Naive thymus-derived CD8-positive, alpha-beta T cell (primary cell): ENCODE measurements at regions not wholly inside any gene's neighbourhood (a gene's known extent, or its start where the extent isn't known, plus 50 kb on each side); places are given as distances from the start of the nearest gene placed in this dataset.

Source experiments
- ATAC-seq, 2 donors: fragments of 150-1000 bp; cut with Tn5 transposase in 1 of 2; sonication (Bioruptor Pico), chemical (Tn5 transposase) in 1 of 2; 1 replicate in 1 of 2; 2 replicates in 1 of 2; pipeline ENCODE4 v1.10.0; 2021; ENCODE audit warnings: mild to moderate bottlenecking in 2 of 2, moderate library complexity in 2 of 2
- POLR2A ChIA-PET: fragments of 350-600 bp; sonication (Branson Sonifier 250); formaldehyde crosslinking; loops from one replicate; lab custom pipeline; 2021; ENCODE audit warnings: antibody characterized with exemption; lab: Charles Lee
- DNase-seq, 10 donors: peaks; one replicate each; pipeline versions ENCODE4 v3.0.0 to v3.0.0-alpha.2; 2020 to 2022
- H3K27ac Mint-ChIP-seq, 10 donors: one replicate each; pipeline ENCODE4 v1.8.0; 2020 to 2022; ENCODE audit warnings: mild to moderate bottlenecking in 10 of 10, mixed read lengths in 10 of 10, moderate library complexity in 4 of 10, inconsistent platforms in 1 of 10
- H3K27me3 Mint-ChIP-seq, 5 donors: one replicate each; pipeline ENCODE4 v1.8.0; 2021 to 2022; ENCODE audit warnings: mixed read lengths in 5 of 5
- H3K36me3 Mint-ChIP-seq, 3 donors: one replicate each; pipeline ENCODE4 v1.8.0; 2020 to 2022; ENCODE audit warnings: mixed read lengths in 3 of 3, mild to moderate bottlenecking in 2 of 3, inconsistent platforms in 1 of 3
- H3K4me1 Mint-ChIP-seq, 4 donors: one replicate each; pipeline ENCODE4 v1.8.0; 2021 to 2022; ENCODE audit warnings: mixed read lengths in 4 of 4
- H3K4me3 Mint-ChIP-seq, 10 donors: one replicate each; pipeline ENCODE4 v1.8.0; 2020 to 2022; ENCODE audit warnings: mild to moderate bottlenecking in 10 of 10, mixed read lengths in 10 of 10, moderate library complexity in 6 of 10, inconsistent platforms in 1 of 10
- H3K9me3 Mint-ChIP-seq, 9 donors: one replicate each; pipeline ENCODE4 v1.8.0; 2020 to 2022; ENCODE audit warnings: mixed read lengths in 9 of 9, mild to moderate bottlenecking in 3 of 9, inconsistent platforms in 1 of 9, moderate library complexity in 1 of 9

DNA sequence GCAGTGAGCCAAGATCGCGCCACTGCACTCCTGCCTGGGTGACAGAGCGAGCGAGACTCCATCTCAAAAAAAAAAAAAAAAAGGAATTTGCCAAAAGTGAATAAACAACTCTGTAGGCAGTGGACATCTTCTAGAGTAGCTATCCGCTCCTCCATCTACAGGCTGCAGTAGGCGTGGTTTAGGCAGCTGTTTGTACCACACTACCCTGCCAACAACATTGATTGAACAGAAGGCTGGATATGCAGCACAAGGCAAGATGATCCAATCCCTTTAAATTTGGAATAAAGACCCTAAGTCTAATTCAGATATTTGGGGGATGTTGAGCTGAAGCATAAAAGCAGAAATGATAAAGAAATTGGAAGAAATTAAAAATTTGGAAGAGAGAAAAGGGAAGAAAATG lies 141.6 kb downstream of the TES start:
- DNase-seq (no peak), ATAC-seq (no peak)
- peaks cover 0 to 3% (median 0%) of the 10 kb centered on the region in 9 donors for H3K9me3 Mint-ChIP-seq
- peaks cover 4 to 11% (median 9%) of the 10 kb centered on the region in 5 donors for H3K27me3 Mint-ChIP-seq
- POLR2A ChIA-PET: no interaction called here
- H3K27ac Mint-ChIP-seq: no peak overlapping the region
- peaks cover 0 to 5% (median 0%) of the 10 kb centered on the region in 3 donors for H3K36me3 Mint-ChIP-seq
- H3K4me1 Mint-ChIP-seq: no peaks in the 10 kb centered on the region
- no peak overlapping the region for H3K4me3 Mint-ChIP-seq

DNA sequence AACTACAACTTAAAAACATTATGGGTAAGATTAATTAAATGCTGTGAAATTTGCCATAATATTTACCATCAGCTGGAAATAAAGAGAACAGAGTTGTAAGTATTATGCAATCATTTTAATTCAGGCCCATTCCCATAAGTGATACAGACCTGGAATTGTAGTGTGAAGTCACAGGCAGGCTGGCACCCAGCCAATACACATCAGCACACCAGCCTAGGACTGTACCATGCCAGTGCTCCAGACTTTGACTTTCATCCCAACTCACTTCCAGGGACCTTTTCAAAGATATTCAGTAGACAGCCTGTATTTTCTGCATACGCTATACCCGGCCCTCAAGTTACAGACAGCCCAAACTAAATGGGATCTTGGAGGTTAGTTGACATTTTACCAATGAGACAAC lies 143.3 kb downstream of the TES start:
- peaks cover 0 to 5% (median 0%) of the 10 kb centered on the region in 3 donors for H3K36me3 Mint-ChIP-seq
- peaks cover 5 to 9% (median 8%) of the 10 kb centered on the region in 5 donors for H3K27me3 Mint-ChIP-seq
- DNase-seq (no peak), ATAC-seq (no peak)
- POLR2A ChIA-PET: no interaction called here
- H3K4me1 Mint-ChIP-seq: no peaks in the 10 kb centered on the region
- no peak overlapping the region for H3K4me3 Mint-ChIP-seq
- H3K9me3 Mint-ChIP-seq: no peaks in the 10 kb centered on the region
- no peak overlapping the region for H3K27ac Mint-ChIP-seq

DNA sequence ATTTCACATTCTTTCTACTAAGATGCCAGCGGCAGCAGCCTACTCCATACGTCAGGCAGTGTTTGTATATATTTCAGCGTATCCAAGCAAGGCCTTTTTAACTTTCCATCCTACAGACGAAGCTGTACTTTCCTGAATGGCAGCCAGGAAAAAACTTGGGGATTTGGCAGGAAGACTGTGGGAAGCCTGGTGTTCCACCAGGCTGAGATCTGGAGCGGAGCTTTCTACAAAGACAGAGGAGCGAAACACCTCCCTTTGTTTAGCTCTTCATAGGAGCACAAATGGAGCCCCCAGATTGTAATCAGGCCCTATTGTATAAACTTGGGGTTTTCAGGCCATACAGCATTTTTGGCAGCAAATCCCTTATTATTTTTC lies 143.8 kb downstream of the TES start:
- H3K9me3 Mint-ChIP-seq: no peaks in the 10 kb centered on the region

DNA sequence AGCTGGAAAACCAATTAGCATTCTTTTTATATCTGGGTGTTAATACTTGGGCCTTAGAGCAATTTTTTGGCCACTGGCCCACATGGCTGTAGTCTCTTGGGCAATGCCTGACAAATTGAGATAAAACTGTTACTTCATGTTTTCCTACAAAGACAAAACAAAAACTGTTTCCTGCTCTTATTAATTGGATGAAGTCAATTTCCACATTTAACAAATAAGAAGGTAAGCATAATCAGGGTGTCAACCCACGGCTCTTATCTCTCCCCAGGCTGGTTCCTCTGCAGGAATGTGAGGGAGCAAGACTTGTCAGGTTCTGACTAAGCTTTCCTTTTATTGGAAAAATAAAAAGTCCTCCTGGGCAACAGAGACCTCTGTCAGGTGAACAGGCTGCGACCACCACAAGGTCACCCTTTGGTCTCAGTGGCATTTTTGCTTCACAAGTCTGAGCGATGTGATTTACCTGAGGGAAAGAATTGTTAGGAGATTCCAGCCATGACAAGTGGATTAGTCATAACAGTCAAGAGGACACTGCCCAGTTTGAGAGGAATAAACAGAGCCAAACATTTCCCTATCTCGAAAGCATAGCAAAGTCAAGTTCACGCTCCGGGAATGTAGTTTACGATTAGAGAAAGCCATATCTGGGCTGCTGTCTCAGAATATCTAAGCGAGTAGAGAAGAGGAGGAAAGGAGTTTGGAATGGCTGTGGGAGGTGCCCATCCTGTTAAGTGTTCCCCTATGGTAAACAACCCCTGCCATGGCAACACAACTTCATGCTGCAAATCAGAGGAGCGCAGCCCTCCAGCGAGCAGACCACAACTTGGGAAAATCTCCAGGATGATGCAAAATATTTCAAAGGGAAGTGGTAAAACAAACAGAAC lies 144.4 kb downstream of the TES start:
- POLR2A ChIA-PET: no interaction called here
- no peak for DNase-seq
- no peak overlapping the region for H3K4me3 Mint-ChIP-seq
- no peaks in the 10 kb centered on the region for H3K36me3 Mint-ChIP-seq
- H3K9me3 Mint-ChIP-seq: no peaks in the 10 kb centered on the region
- H3K4me1 Mint-ChIP-seq: no peaks in the 10 kb centered on the region
- no peak overlapping the region for H3K27ac Mint-ChIP-seq
- no peak for ATAC-seq
- H3K27me3 Mint-ChIP-seq: peaks cover 0 to 7% (median 4%) of the 10 kb centered on the region in 5 donors

More for the DNA sequence above, 143.8 kb downstream of the TES start:
- peaks cover 2 to 9% (median 4%) of the 10 kb centered on the region in 5 donors for H3K27me3 Mint-ChIP-seq
- no peak for ATAC-seq
- DNase-seq: no peak
- peak overlapping the region in 1 of 10 donors; percentile 29 for H3K27ac Mint-ChIP-seq
- no peaks in the 10 kb centered on the region for H3K4me1 Mint-ChIP-seq
- H3K4me3 Mint-ChIP-seq: no peak overlapping the region
- H3K36me3 Mint-ChIP-seq: peaks cover 0 to under 1% (median 0%) of the 10 kb centered on the region in 3 donors
- POLR2A ChIA-PET: no interaction called here

DNA sequence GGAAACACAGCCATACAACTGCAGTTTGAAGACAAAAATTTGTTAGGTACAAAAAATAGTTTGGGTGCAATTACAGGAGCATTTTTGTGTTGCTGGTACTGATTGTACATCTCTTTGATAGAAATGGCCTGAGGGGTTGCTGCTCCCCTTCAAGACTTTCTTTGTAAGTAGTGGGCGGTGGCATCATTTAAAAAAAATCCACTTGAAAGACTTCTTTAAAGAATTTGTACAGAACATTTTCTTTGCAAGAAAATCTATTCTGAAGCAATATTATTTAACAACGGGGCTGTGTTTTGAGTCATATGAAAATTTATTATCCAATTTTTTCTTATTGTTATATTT lies 144.1 kb upstream of the CAV2 start:
- Mint-ChIP-seq H3K27me3 (peaks cover 0 to 7% (median 4%) of the 10 kb centered on the region in 5 donors), H3K4me3 (no peak overlapping the region), H3K27ac (no peak overlapping the region), H3K9me3 (no peaks in the 10 kb centered on the region), H3K4me1 (no peaks in the 10 kb centered on the region), H3K36me3 (no peaks in the 10 kb centered on the region)
- no peak for ATAC-seq
- POLR2A ChIA-PET: no interaction called here
- no peak for DNase-seq

DNA sequence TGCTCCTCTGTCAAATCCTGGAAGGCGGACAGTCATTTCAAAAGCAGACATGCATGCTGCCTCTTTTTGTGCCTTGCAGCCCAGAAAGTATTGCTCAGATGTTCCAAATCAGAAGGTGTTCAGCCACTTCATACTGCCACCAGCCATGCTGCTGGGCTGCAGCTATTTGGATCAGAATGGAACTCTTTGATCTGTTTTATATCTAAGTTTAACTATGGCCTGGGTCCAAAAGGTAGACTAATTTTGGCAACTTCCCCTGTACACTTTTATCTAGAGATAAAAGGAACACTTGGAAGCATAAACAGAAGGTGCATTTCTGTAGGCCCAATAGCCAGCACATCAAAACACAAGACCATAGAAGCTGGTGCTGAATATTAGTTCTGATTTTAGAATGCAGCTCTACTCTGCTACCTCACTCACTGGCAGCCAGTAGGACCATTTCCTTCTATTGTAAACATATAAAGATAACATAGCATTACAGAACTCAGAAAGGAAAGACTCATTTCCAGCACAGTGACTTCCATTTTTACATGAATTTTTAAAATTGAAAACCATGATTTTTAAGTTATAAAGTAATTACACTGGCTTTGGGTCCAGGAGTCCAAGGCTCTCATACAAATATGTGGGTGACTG lies 143.1 kb upstream of the CAV2 start:
- no peaks in the 10 kb centered on the region for H3K4me1 Mint-ChIP-seq

DNA sequence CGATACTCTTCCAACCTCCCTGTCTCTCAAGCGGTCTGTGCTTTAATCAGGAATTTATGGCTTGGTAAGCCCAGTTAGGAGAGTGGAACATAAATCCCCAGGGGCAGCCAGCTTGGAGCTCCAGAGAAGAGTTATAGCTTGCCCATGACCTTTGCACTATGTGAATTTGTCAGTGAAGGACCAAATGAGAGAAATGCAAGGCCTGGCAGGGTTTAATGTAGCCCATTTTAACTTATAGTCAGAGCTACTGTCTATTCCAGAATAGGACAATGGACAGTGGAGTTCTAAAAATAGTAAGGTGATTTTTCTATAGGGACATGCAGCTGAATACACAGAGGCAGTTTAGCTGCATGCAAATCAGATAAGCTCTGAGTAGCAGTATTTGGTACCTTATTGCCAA lies 142.6 kb upstream of the CAV2 start:
- no peak overlapping the region for H3K27ac Mint-ChIP-seq
- no peak overlapping the region for H3K4me3 Mint-ChIP-seq
- peaks cover 0 to 6% (median 5%) of the 10 kb centered on the region in 5 donors for H3K27me3 Mint-ChIP-seq
- DNase-seq: no peak
- no peaks in the 10 kb centered on the region for H3K4me1 Mint-ChIP-seq
- H3K36me3 Mint-ChIP-seq: no peaks in the 10 kb centered on the region
- peaks cover 0 to under 1% (median 0%) of the 10 kb centered on the region in 9 donors for H3K9me3 Mint-ChIP-seq
- POLR2A ChIA-PET: no interaction called here
- ATAC-seq: no peak

More for the DNA sequence above, 143.1 kb upstream of the CAV2 start:
- H3K9me3 Mint-ChIP-seq: no peaks in the 10 kb centered on the region
- peaks cover 0 to 6% (median 4%) of the 10 kb centered on the region in 5 donors for H3K27me3 Mint-ChIP-seq
- H3K4me3 Mint-ChIP-seq: no peak overlapping the region
- POLR2A ChIA-PET: no interaction called here
- H3K36me3 Mint-ChIP-seq: no peaks in the 10 kb centered on the region
- ATAC-seq (no peak), DNase-seq (no peak)
- H3K27ac Mint-ChIP-seq: no peak overlapping the region

DNA sequence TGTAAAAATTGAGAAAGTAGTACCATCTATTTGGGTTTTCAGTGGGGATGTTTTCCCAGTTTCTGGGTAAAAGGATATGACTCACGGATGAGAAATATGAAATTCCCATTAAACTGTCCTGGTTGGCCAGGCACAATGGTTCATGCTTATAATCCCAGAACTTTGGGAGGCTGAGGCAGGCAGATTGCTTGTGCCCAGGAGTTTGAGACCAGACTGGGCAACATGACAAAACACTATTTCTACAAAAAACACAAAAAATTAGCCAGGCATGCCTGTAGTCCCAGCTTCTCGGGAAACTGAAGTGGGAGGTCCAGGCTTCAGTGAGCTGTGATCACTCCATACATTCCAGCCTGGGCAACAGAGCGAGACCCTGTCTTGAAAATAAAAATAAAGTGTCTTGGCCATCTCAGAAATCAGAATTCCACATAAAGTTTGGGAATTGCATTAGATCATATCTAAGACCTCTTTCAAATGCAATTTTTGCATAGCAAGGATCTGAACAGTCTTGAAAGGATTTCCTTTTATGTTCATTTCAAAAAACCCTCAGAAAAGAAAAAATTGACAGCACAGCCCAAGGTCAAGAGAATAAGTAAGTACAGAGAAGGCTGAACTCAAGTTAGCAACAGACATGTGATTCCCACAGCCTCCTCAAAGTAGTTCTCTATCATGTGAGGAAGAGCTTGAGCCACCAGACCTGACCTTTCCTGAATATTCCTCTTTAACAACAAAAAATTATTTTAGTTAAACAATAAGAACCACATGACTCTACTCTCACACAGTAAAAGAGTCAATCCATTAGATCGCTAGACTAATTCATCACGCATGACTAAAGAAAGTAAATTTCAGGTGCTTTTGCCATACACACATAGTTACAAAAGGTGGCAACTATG lies 141.5 kb upstream of the CAV2 start:
- Mint-ChIP-seq H3K4me1 (no peaks in the 10 kb centered on the region), H3K4me3 (no peak overlapping the region)

DNA sequence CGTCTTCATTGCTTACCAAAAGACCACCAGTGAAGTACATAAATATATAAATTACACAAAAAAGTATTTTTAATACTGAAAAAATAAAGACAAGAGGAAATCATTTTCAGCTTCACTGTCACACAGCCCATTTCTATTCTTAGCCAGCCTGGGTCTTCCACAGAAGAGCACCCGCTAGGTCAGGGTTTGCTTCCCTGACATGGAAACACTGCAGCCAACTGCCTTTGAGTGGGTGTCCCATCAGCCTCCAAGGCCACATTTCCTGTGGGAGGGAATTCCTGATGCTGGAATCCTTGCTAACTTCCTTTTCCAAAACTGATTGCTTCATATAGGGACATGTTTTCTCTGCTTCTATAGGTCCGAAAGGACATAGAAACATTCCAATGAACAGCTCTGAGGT lies 137.8 kb upstream of the CAV2 start:
- peaks cover 0 to 5% (median 1%) of the 10 kb centered on the region in 5 donors for H3K27me3 Mint-ChIP-seq

More for the DNA sequence above, 141.5 kb upstream of the CAV2 start:
- Mint-ChIP-seq H3K36me3 (no peaks in the 10 kb centered on the region), H3K9me3 (peaks cover 0 to 2% (median 0%) of the 10 kb centered on the region in 9 donors), H3K27ac (no peak overlapping the region), H3K27me3 (peaks cover 0 to 8% (median 5%) of the 10 kb centered on the region in 5 donors)
- no peak for ATAC-seq
- POLR2A ChIA-PET: no interaction called here
- no peak for DNase-seq

DNA sequence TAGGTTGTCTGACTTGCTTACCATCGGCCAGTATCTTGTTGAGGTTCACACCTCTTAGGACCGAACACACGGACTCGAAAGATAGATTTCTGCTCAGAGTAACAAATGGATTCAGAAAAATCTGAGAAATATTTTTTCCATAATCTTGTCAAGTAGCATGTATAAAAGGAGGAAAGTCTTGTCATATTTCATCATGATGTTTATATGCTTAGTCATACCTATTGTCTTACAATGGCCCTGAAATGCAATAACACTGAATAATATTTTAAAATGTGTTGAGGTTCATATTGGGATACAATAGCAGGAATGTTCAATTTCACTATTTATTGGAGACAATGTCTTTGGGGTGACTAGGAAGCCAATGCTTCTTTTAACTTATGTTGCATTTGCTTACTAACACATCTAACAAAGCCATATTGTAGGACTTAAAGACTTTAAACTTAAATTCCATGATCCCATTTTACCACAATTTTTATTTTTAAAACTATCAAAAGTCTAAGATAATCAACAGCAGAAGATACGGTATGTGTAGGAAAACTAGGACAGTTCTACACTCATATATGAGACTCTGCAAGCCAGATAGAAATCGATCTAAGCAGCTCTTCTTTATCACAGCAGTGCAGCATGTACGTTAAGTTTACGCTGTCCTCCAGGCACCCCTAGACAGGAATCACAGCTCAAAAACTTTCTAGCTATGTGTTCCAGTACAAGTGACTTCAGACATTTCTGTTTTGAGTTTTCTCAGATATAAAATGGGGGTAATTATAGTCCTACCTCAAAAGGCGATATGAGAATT lies 135.7 kb upstream of the CAV2 start:
- H3K27me3 Mint-ChIP-seq: peaks cover 2 to 9% (median 6%) of the 10 kb centered on the region in 5 donors
- no peak overlapping the region for H3K27ac Mint-ChIP-seq
- peaks cover 0 to 2% (median 0%) of the 10 kb centered on the region in 9 donors for H3K9me3 Mint-ChIP-seq
- H3K36me3 Mint-ChIP-seq: no peaks in the 10 kb centered on the region
- no peak for ATAC-seq
- no peak for DNase-seq
- H3K4me1 Mint-ChIP-seq: no peaks in the 10 kb centered on the region
- H3K4me3 Mint-ChIP-seq: no peak overlapping the region
- POLR2A ChIA-PET: no interaction called here

More for the DNA sequence above, 137.8 kb upstream of the CAV2 start:
- H3K4me1 Mint-ChIP-seq: no peaks in the 10 kb centered on the region
- peaks cover 0 to 2% (median 0%) of the 10 kb centered on the region in 9 donors for H3K9me3 Mint-ChIP-seq
- no peaks in the 10 kb centered on the region for H3K36me3 Mint-ChIP-seq
- no peak for DNase-seq
- ATAC-seq: no peak
- H3K4me3 Mint-ChIP-seq: no peak overlapping the region
- POLR2A ChIA-PET: no interaction called here
- H3K27ac Mint-ChIP-seq: no peak overlapping the region

DNA sequence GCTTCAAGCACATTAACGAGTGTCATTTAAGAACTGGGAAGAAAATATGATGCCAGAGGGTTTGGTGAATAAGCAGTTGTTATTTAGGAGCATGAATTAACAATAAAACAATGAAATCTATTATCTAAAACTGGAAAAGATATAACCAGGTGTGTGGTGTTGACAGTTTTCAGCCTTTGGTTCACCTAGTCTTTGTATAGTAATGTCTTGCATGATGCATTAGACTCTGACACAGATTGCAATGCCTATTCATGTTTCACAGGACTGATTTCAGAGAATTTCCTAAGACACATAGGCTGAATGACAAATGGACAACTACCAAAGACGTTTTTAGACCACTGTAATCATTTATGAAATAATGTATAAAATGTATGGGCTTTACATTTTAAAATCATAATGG lies 135.1 kb upstream of the CAV2 start:
- POLR2A ChIA-PET: no interaction called here
- peaks cover 2 to 9% (median 6%) of the 10 kb centered on the region in 5 donors for H3K27me3 Mint-ChIP-seq
- H3K4me3 Mint-ChIP-seq: no peak overlapping the region
- H3K9me3 Mint-ChIP-seq: peaks cover 0 to 2% (median 0%) of the 10 kb centered on the region in 9 donors
- H3K36me3 Mint-ChIP-seq: no peaks in the 10 kb centered on the region
- no peak for DNase-seq
- H3K4me1 Mint-ChIP-seq: no peaks in the 10 kb centered on the region
- H3K27ac Mint-ChIP-seq: no peak overlapping the region
- no peak for ATAC-seq

DNA sequence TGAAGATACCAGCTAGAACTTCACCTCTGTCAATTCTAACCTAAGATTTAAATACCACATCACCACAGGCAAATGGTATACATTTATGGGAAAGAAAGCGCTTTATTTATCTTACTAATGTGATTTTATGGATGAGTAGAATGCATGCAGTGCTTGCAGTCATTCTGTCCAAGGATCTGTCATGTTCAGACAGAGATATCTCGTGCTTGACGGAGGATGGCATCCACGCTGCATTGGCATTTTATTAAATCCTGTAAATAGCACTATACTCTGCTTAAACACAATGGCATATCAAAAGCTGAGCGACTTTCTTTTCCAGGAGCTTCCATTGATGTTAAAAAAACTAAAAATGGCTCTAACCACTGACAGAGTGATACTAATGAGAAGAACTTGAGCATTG lies 133.7 kb upstream of the CAV2 start:
- Mint-ChIP-seq H3K27ac (no peak overlapping the region), H3K36me3 (no peaks in the 10 kb centered on the region), H3K4me3 (no peak overlapping the region), H3K9me3 (peaks cover 0 to 2% (median 0%) of the 10 kb centered on the region in 9 donors), H3K27me3 (peaks cover 2 to 20% (median 9%) of the 10 kb centered on the region in 5 donors), H3K4me1 (no peaks in the 10 kb centered on the region)
- DNase-seq (no peak), ATAC-seq (no peak)
- POLR2A ChIA-PET: no interaction called here
